Lower leg skin (tissue), 3 donors: ENCODE measurements at regions not wholly inside any gene's neighbourhood (a gene's known extent, or its start where the extent isn't known, plus 50 kb on each side); places are given as distances from the start of the nearest gene placed in this dataset.

ENCODE experiments used
- CTCF ChIP-seq, 3 donors: fragments of 450-650 bp; IDR thresholded peaks; one replicate each; pipeline ENCODE4 v1.5.1; 2016; ENCODE audit warnings: antibody characterized with exemption in 3 of 3, mild to moderate bottlenecking in 3 of 3, moderate library complexity in 2 of 3
- POLR2A ChIP-seq, 2 donors: fragments of 450-650 bp; IDR thresholded peaks; one replicate each; pipeline ENCODE4 v1.6.1; 2016 to 2017; ENCODE audit warnings: antibody characterized with exemption in 2 of 2, mild to moderate bottlenecking in 1 of 2, moderate library complexity in 1 of 2

DNA sequence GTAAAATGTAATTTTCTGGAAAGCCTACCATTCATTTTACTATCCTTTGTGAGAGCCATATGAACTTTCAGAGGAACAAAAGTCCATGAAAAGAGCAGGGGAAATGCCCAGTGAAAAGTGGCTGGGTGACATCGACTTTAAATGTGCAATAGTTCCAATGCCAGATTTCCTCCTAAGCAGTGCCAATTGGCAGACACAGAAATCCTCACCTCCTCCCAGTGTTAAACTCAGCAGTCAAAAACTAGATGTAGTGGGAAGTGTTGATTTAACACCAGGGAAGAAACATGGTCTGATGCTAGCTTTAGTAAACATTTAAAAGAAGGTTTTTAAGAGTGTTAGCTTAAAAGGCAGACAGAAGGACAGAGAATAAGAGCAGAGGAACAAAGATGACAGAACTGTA, 2055.2 kb downstream of the MAT2B start:
- TF ChIP-seq CTCF (IDR thresholded peaks at IDR 0.05) (no peak), POLR2A (IDR thresholded peaks at IDR 0.05) (no peak)
